Amniotic stem cell (primary cell): ENCODE measurements at regions not wholly inside any gene's neighbourhood (a gene's known extent, or its start where the extent isn't known, plus 50 kb on each side); places are given as distances from the start of the nearest gene placed in this dataset.

ENCODE experiments used
- DNase-seq: peaks from one replicate; lab custom pipeline; 2025; lab: John Stamatoyannopoulos, UW

- DNase-seq: no peak
Measured at GRCh38 chr17:14813649-14814370, 451.3 kb downstream of the PMP22 start.

- DNase-seq: no peak
Measured at GRCh38 chr17:14808425-14808824, 456.7 kb downstream of the PMP22 start.

GRCh38 chr17:14805348-14805747 is 459.8 kb downstream of the PMP22 start:
- DNase-seq: no peak

GRCh38 chr17:14803826-14804225 is 461.3 kb downstream of the PMP22 start:
- no peak for DNase-seq

GRCh38 chr17:14797801-14798200 is 467.3 kb downstream of the PMP22 start:
- no peak for DNase-seq

GRCh38 chr17:14797021-14797420 is 468.1 kb downstream of the PMP22 start:
- DNase-seq: no peak

GRCh38 chr17:14794961-14795360 is 470.2 kb downstream of the PMP22 start:
- DNase-seq: no peak

GRCh38 chr17:14793237-14793636 is 471.9 kb downstream of the PMP22 start:
- DNase-seq: peak; percentile 27

GRCh38 chr17:14792746-14793145 is 472.4 kb downstream of the PMP22 start:
- DNase-seq: no peak

- no peak for DNase-seq
Measured at GRCh38 chr17:14791221-14791620, 473.9 kb downstream of the PMP22 start.

- no peak for DNase-seq
Measured at GRCh38 chr17:14790521-14790920, 474.6 kb downstream of the PMP22 start.

- DNase-seq: no peak
Measured at GRCh38 chr17:14784997-14785696, 480.0 kb downstream of the PMP22 start.

GRCh38 chr17:14781123-14781522 is 480.2 kb downstream of the HS3ST3B1 start:
- no peak for DNase-seq

- no peak for DNase-seq
Measured at GRCh38 chr17:14780097-14780651, 479.3 kb downstream of the HS3ST3B1 start.

- DNase-seq: no peak
Measured at GRCh38 chr17:14779241-14779640, 478.4 kb downstream of the HS3ST3B1 start.

- no peak for DNase-seq
Measured at GRCh38 chr17:14777291-14777690, 476.4 kb downstream of the HS3ST3B1 start.

GRCh38 chr17:14776791-14777190 is 475.9 kb downstream of the HS3ST3B1 start:
- no peak for DNase-seq

GRCh38 chr17:14775731-14776492 is 475.0 kb downstream of the HS3ST3B1 start:
- DNase-seq: no peak

- no peak for DNase-seq
Measured at GRCh38 chr17:14774774-14775173, 473.9 kb downstream of the HS3ST3B1 start.

- DNase-seq: no peak
Measured at GRCh38 chr17:14772776-14773175, 471.9 kb downstream of the HS3ST3B1 start.

GRCh38 chr17:14771543-14771942 is 470.7 kb downstream of the HS3ST3B1 start:
- DNase-seq: no peak

GRCh38 chr17:14768923-14769322 is 468.0 kb downstream of the HS3ST3B1 start:
- no peak for DNase-seq
